ENCODE measurements at regions not wholly inside any gene's neighbourhood (a gene's known extent, or its start where the extent isn't known, plus 50 kb on each side); places are given as distances from the start of the nearest gene placed in this dataset.

DNA sequence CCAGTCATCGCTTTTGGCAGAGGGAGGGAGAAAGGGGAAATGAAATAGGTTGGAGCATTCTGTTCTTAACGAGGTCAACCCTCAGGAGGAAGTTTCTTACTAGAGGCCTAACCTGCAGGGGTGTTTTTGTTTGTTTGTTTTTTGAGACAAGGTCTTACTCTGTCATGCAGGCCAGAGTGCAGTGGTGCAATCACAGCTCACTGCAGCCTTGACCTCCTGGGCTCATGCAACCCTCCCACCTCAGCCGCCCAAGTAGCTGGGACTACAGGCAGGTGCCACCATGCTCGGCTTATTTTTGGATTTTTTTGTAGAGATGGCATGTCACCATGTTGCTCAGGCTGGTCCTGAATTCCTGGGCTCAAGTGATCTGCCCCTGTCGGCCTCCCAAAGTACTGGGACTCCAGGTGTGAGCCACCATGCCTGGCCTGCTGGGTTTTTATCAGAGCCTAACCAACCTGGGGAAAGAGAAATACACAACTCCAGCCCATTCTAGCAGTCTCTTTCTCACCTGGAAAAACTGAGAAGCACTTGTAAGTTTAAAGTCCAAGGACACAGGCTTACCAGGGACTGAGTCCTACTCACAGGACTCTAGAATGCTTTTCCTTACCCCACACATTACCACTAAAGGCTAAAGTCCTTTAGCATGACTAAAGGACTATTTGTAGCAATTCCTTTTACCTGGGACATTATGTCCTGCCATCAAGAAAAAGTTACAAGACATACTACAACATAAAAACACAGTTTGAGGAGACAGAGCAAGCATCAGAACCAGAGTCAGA, 101.0 kb upstream of the EGFR start:
- TF ChIP-seq MYC (IDR thresholded peaks at IDR 0.05; ENCODE audit: low read depth, low read length) (no peak), POLR2A (IDR thresholded peaks at IDR 0.05; ENCODE audit: extremely low read depth, insufficient read length) (no peak)
